GM19099 (cell line): ENCODE measurements at regions not wholly inside any gene's neighbourhood (a gene's known extent, or its start where the extent isn't known, plus 50 kb on each side); places are given as distances from the start of the nearest gene placed in this dataset.

Source experiments
- POLR2A ChIP-seq: IDR thresholded peaks from 3 replicates; pipeline ENCODE4 v1.6.1; 2011; ENCODE audit warnings: low read depth; ENCODE audit not compliant: insufficient read length; ENCODE audit errors: extremely low read depth

DNA sequence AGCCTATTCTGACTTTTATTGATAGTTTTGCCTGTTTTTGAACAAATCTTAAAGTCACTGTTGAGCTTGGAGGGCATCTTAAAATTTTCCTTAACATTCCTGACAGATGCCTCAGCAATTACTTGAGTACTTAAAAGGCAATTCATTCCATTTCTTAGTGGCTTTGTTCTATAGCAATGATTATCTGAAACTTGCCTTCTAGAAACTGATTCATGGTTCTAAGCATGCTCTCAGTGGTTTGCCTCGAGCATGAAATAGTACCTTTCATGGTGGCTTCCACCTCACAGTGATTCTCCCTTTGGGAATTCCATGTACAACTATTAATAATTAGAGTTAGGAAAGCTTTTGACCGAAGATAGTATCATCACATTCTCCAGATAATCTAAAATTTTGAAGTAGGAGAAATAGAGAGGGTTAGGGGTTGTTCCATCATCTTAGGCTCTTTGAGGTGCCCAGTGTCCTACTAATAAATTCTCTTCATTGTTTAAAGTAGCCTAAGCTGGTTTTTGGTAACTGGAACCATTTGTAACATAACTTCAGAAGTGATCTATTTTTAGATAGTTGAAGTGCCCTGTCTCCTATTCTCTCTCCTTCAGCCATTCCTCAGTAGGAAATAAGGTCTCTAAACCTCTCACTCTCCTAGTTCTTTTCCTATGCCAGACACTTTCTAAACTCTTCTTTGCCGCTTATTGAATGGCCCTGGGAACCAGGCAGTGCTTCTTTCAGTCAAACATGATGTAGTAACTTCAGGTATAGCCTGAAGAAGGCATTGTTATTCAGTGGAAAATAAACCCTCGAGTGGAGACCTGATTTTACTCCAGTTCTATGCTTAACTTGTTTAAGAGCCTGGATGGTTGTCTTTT, 156.1 kb downstream of the HAUS1 start:
- TF ChIP-seq POLR2A = no peak

DNA sequence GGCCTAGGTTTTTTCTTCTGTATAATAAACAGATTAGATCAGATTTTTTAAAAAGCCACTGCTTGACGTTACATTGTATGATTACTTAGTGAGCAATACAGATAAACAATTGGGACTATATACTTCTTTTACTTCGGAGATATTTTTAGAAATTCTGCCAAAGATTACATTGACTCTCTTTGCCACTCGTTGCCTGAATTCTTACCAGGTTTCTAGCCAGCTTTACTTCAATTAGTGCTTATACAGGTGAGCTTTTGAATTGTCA, 156.6 kb downstream of the HAUS1 start:
- TF ChIP-seq POLR2A = no peak

DNA sequence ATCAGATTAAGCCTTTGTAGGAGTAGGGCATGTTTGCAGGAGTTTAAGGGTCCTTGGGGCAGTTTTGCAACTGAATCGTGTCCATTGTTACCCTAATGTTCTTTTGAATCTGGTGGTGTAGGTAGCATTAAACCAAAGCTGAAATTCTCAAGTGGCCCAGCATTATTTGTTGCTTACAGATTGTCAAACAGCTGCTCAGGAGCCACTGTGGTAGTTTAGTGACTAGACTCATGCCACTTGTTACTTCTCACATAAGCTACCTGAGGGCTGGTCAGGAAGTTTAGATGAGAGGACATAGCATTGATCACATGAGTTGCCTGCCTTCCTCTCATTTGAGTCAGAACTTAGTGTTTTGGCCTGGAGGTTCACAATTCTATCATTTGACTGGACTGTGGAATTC, 157.6 kb downstream of the HAUS1 start:
- TF ChIP-seq POLR2A = no peak

DNA sequence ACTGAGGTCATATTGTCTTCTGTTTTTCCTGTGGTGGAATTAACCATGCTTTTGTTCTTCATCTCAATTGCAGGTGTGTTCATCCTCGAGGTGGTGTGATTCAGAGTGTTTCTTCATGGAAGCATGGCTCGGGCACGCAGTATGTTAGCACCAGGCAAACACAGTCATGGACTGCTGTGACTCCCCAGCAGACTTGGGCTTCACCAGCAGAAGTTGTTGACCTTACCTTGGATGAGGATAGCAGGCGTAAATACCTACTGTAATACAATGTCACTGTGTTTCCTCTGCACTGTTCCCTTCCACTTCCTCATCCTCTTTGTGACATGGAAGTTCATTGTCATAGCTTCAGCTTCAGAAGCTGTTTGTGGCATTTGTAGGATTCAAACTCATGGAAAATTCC, 158.7 kb downstream of the HAUS1 start:
- TF ChIP-seq POLR2A = no peak

DNA sequence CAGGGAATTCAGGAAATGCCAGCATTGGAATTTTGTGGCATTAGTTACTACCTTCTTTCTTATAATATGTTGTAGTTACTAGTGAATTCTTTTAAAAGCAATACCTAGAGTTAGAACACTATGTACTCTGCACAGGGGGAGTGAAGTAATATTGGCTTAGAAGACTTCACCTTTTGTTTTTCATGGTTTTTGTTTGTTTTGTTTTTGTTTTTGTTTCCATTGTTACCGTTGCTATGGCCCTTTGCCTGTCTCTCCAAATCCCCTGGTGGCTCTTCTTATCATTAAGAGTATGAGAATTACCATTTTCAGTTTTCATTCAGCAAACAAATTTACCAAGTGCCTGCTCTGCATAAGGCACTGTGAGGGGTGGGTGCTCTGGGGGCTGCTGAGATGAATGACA, 160.1 kb downstream of the HAUS1 start:
- no peak for TF ChIP-seq POLR2A

DNA sequence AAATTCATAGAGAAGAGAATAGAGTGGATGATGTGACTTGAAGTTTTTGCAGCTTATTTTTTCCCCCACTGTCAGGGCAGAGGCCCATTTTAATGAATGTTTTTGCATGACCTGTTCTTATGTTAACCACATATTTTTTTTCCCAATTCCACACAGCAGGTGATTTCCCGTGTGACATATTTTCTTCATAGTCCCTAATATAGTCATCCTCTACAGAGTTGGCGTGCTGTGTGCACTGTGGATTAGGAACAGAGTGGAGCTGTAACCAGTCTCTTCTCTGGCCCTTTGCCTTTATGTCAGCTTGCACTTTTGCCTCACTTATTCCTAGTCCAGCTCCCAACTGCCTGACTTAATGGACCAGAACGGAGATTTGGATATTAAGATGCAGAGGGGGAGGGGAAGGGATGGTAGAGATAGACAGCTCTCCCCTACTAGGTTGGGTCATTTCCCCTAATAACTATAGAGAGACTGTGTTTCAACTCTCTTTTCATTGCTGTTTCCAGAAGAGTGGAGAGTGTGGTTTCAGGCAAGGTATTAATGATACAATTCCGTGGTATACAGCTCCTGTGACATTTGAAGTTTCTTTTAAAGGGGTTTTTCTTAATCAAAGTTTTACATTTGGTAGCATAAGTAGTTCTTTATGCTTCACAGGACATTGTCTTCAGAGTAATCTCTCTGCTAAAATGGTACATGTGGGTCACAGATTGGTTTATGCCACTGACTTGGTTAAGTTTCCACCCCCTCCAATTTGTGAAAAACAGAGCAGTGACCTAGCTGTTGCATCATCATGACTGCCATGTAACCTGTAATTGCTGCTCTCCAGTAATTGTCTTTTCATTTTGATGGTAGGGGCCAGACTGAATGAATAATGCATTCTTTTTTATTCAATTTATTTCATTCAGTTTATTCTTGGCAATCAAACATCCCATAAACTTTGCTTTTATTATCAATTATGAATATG, 161.3 kb downstream of the HAUS1 start:
- TF ChIP-seq POLR2A = no peak

DNA sequence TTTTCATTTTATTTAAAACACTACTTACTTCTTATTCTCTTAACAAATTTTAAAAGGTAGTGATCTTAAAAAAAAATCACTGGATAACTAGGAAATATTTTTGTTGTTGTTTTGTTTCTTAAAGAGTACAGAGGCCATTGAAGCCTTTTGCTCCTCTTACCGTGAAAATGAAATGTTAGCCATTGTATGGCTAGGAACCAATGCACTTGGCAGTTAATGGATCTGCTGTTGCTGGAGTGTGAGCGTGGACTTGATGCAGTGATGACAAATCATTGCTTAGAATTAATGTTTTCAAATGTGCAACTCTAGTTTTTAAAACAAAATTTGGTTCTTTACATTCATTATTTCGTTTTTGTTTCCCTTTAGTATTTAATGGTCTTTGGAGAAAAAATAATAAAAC, 162.3 kb downstream of the HAUS1 start:
- no peak for TF ChIP-seq POLR2A

DNA sequence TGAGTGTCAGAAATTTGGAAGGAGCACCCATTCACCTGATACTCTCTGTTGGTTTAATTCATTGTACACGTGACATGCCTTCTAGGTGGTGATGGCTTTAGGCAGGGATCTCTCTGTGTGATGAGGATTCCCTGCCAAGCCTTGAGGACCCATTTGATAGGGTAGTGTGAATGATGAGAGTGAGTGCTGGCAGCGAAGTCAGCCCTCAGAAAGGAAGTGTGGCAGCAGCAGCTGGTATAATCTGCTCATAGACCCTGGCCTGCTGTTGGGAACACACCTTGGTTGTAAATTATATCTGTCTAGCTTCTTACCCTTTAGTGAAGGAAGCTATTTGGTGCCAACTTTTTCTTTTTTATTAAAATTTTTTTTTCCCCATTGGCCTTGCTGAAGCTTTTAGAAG, 164.5 kb downstream of the HAUS1 start:
- TF ChIP-seq POLR2A = no peak

DNA sequence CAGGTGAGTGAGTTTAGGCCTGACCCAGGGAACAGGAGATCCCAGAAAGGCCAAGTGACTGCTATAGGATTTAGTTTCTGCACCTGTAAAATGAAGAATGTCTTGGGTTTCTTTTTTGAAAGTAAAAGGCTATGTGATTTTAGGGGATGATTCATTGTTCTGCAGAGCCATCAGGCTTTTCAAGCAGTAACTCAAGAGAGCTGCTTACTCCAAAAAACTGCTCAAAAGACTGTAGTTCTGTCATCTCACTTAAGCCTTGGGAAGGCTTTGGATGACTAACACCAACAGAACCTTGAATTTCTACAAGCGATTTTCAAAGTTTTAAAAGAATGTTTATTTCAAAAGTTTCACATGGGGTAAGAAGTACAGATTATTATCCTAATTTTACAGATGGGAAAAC, 165.1 kb downstream of the HAUS1 start:
- no peak for TF ChIP-seq POLR2A

DNA sequence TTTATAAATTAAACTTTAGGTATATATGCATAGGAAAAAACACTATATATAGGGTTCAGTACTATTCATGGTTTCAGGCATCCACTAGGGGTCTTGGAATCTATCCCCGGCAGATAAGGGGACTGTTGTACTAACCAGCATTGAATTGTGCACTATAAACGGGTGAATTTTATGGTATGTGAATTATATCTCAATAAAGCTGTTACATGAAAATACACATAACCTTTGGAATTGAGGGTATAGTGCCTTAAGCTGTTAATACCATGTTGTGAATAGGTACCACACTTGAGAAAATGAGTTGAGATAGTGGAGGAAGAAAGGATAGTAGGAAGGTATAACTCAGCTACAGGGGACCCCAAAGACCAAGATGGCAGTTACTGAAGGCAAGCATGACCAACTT, 167.3 kb downstream of the HAUS1 start:
- no peak for TF ChIP-seq POLR2A

DNA sequence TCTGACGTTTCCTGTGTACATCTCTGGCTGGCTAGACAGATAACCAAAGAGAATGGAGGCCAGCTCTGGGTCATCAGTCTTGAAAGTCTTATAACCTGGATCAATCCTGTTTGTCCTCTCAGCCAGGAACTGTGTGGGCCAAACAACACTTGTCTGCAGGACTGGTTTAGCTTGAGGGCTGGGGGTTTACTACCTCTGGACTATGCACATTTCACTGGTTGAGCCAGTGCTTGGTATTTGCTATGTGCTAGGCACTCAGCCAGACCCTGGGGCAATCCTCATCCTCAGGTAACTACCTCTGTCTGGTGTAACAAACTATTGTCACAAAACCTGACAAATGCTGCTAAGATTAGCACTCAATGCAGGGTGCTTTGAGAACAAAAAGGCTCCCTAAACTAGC, 169.7 kb downstream of the HAUS1 start:
- no peak for TF ChIP-seq POLR2A

DNA sequence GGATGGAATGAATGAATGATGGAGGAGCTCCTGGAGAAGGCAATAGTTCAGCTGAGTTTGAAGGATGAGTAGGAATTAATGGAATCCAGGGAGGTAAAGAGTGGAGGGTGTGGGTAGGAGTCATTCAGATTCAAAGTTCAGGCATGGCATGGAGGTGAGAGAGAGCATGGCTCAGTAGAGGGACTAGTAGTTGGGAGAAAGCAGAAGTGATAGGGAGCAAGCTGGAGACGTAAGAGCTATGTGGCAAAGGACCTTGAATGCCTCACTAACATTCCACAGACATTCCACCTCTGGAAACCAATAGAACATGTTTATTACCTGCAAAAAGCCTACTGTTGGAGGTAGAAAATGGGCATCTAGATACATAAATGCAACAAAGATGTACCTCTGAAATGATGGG, 170.1 kb downstream of the HAUS1 start:
- no peak for TF ChIP-seq POLR2A

DNA sequence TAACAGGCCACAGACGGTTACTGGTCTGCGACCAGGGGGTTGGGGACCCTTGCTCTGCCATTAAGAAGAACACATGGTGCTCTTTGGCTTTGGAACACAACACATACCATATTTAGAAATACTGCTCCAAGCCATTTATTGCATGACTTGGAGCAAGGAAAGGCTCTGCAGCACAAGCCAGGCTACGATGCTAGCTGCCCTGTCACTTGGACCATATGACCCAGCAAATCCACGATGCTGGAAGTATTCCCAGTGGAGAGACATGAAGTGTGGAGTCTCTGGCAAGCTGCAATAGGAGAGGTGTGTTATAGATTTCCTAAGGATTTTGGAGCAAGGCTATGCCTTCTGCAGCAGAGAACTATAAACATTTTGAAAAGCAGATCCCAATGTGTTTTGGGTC, 171.2 kb downstream of the HAUS1 start:
- TF ChIP-seq POLR2A = no peak

DNA sequence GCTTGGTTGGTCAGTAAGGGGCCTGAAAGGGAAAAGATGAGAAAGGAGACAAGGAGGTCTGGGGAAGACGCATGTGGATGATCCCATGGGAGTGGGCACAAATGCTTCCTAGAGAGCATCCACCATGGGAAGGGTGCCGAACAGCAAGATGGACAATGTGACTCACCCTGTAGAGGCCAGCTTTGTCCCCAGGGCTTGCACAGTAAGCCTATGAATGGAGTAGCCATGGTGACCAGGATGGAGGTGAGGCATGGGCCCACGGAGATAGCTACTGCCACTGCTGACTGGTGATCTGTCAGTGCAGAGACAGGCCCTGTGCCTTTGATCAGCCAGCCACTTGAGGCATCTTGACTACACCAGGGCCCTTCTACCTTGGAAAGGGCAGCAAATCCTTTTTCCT, 172.6 kb downstream of the HAUS1 start:
- TF ChIP-seq POLR2A = no peak

DNA sequence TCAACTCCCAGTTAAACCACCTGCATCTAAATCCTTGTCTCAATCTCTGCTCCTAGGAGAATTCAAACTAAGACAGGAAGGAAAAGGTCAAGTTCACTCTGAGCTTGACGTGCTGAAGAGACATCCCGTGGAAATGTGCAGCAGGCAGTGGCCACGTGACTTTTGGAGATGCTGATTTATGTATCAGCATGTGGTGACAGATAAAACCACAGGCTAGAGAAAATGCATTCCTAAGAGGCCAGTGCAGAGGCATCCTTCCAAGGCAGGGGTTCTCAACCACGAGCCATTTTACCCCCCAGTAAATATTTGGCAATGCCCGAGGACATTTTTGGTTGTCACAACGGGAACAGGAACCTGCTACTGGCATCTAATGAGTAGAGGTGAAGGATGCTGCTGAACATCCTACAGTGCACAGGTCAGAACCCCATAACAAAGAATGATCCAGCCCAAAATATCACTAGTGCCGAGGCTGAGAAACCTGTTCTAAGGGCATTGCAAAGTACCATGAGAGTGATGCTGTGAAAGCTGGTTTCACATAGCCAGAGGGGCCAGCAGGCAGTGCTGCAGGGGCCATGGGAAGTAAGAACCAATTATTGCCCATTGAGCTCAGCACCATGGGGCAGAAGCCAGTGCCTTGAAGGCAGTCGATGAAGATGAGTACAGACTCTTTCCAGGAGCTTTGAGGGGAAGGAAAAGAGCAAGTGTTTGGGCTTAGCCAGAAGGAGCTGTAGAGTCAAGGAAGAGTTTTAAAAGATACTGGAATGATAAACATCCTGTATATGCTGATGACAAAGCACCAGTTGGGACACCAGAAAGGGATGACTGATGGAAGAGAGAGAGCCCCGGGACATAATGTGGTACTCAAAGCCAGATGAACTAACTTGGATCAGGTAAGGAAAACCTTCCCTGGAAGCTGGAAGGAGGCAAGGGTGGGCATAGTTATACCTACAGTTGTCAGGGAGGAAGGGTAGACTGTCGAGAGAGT, 174.6 kb downstream of the HAUS1 start:
- no peak for TF ChIP-seq POLR2A
